Thyroid gland (tissue), 4 donors: ENCODE measurements at regions not wholly inside any gene's neighbourhood (a gene's known extent, or its start where the extent isn't known, plus 50 kb on each side); places are given as distances from the start of the nearest gene placed in this dataset.

ENCODE experiments used
- CTCF ChIP-seq, 6 experiments: fragments of 200-600 bp in 3 of 6; fragments of 450-650 bp in 3 of 6; sonication (generic) in 3 of 6; IDR thresholded peaks; one replicate each; pipeline ENCODE4 v1.5.1; 2016 to 2019; ENCODE audit warnings: antibody characterized with exemption in 6 of 6, mild to moderate bottlenecking in 2 of 6, inconsistent platforms in 1 of 6, moderate library complexity in 1 of 6
- POLR2A ChIP-seq, 2 donors: fragments of 450-650 bp; IDR thresholded peaks; one replicate each; pipeline ENCODE4 v1.6.1; 2017; ENCODE audit warnings: antibody characterized with exemption in 2 of 2, mild to moderate bottlenecking in 2 of 2, moderate library complexity in 1 of 2

GRCh38 chr17:79396696-79397095, 214.2 kb downstream of the RBFOX3 start:
- TF ChIP-seq CTCF (IDR thresholded peaks at IDR 0.05) (no peak), POLR2A (IDR thresholded peaks at IDR 0.05) (no peak)
